ENCODE measurements at regions not wholly inside any gene's neighbourhood (a gene's known extent, or its start where the extent isn't known, plus 50 kb on each side); places are given as distances from the start of the nearest gene placed in this dataset.

GRCh38 chr4:130044788-130045531, 949.0 kb downstream of the C4orf33 start:
- ATAC-seq (ENCODE audit: insufficient read depth, low FRiP score) = no peak
- DNase-seq = no peak
- Histone ChIP-seq H3K27ac (ENCODE audit: low read depth in 1 of 2, low read length in 1 of 2) (no peak overlapping the region), H3K36me3 (ENCODE audit: control insufficient read depth in 4 of 4, insufficient read depth in 4 of 4, low read length in 4 of 4) (no peaks in the 10 kb centered on the region), H3K9ac (ENCODE audit: insufficient read depth in 1 of 2, low read length in 2 of 2) (no peak overlapping the region), H3K4me1 (ENCODE audit: control insufficient read depth in 5 of 5, insufficient read depth in 5 of 5, low read length in 5 of 5) (no peaks in the 10 kb centered on the region), H3K4me3 (no peak overlapping the region), H3K9me3 (ENCODE audit: control insufficient read depth in 4 of 4, insufficient read depth in 3 of 4, low read length in 3 of 4) (no peaks in the 10 kb centered on the region), H3K27me3 (ENCODE audit: control insufficient read depth in 3 of 3, insufficient read depth in 3 of 3, low read length in 2 of 3) (no peaks in the 10 kb centered on the region)
- TF ChIP-seq CTCF (IDR thresholded peaks at IDR 0.05; ENCODE audit: control extremely low read depth, extremely low read depth) = no peak
- WGBS, 2 donors = 82 to 84% methylated on average over 3 of the region's 3 CpGs

- no peak overlapping the region for H3K27ac ChIP-seq (ENCODE audit: low read depth in 1 of 2, low read length in 1 of 2)
- WGBS, 2 donors = 52 to 54% methylated on average over 2 of the region's 2 CpGs
- H3K4me3 ChIP-seq = no peak overlapping the region
- peaks cover 0 to 4% (median 2%) of the 10 kb centered on the region in 4 donors for H3K9me3 ChIP-seq (ENCODE audit: control insufficient read depth in 4 of 4, insufficient read depth in 3 of 4, low read length in 3 of 4)
- no peak for DNase-seq
- H3K36me3 ChIP-seq (ENCODE audit: control insufficient read depth in 4 of 4, insufficient read depth in 4 of 4, low read length in 4 of 4) = no peaks in the 10 kb centered on the region
- H3K9ac ChIP-seq (ENCODE audit: insufficient read depth in 1 of 2, low read length in 2 of 2) = no peak overlapping the region
- no peaks in the 10 kb centered on the region for H3K4me1 ChIP-seq (ENCODE audit: control insufficient read depth in 5 of 5, insufficient read depth in 5 of 5, low read length in 5 of 5)
- ATAC-seq (ENCODE audit: insufficient read depth, low FRiP score) = no peak
- TF ChIP-seq CTCF (IDR thresholded peaks at IDR 0.05; ENCODE audit: control extremely low read depth, extremely low read depth) = no peak
- no peaks in the 10 kb centered on the region for H3K27me3 ChIP-seq (ENCODE audit: control insufficient read depth in 3 of 3, insufficient read depth in 3 of 3, low read length in 2 of 3)
Measured at GRCh38 chr4:130053723-130054122, 957.8 kb downstream of the C4orf33 start.

- Histone ChIP-seq H3K27ac (ENCODE audit: low read depth in 1 of 2, low read length in 1 of 2) (no peak overlapping the region), H3K9me3 (ENCODE audit: control insufficient read depth in 4 of 4, insufficient read depth in 3 of 4, low read length in 3 of 4) (peaks cover 0 to 4% (median 4%) of the 10 kb centered on the region in 4 donors), H3K9ac (ENCODE audit: insufficient read depth in 1 of 2, low read length in 2 of 2) (no peak overlapping the region), H3K36me3 (ENCODE audit: control insufficient read depth in 4 of 4, insufficient read depth in 4 of 4, low read length in 4 of 4) (no peaks in the 10 kb centered on the region), H3K4me1 (ENCODE audit: control insufficient read depth in 5 of 5, insufficient read depth in 5 of 5, low read length in 5 of 5) (no peaks in the 10 kb centered on the region), H3K27me3 (ENCODE audit: control insufficient read depth in 3 of 3, insufficient read depth in 3 of 3, low read length in 2 of 3) (no peaks in the 10 kb centered on the region), H3K4me3 (no peak overlapping the region)
- WGBS, 2 donors = 58 to 71% methylated on average over 1 of the region's 1 CpG
- ATAC-seq (ENCODE audit: insufficient read depth, low FRiP score) (no peak), DNase-seq (peak in 1 of 3 donors; percentile 3)
- TF ChIP-seq CTCF (IDR thresholded peaks at IDR 0.05; ENCODE audit: control extremely low read depth, extremely low read depth) = no peak
Measured at GRCh38 chr4:130054908-130055307, 959.0 kb downstream of the C4orf33 start.

- H3K9me3 ChIP-seq (ENCODE audit: control insufficient read depth in 4 of 4, insufficient read depth in 3 of 4, low read length in 3 of 4) = peaks cover 0 to 4% (median 3%) of the 10 kb centered on the region in 4 donors
- H3K36me3 ChIP-seq (ENCODE audit: control insufficient read depth in 4 of 4, insufficient read depth in 4 of 4, low read length in 4 of 4) = no peaks in the 10 kb centered on the region
- H3K4me1 ChIP-seq (ENCODE audit: control insufficient read depth in 5 of 5, insufficient read depth in 5 of 5, low read length in 5 of 5) = no peaks in the 10 kb centered on the region
- H3K9ac ChIP-seq (ENCODE audit: insufficient read depth in 1 of 2, low read length in 2 of 2) = no peak overlapping the region
- ATAC-seq (ENCODE audit: insufficient read depth, low FRiP score) (no peak), DNase-seq (no peak)
- no peak for TF ChIP-seq CTCF (IDR thresholded peaks at IDR 0.05; ENCODE audit: control extremely low read depth, extremely low read depth)
- WGBS, 2 donors = 74 to 87% methylated on average over 2 of the region's 2 CpGs
- H3K27ac ChIP-seq (ENCODE audit: low read depth in 1 of 2, low read length in 1 of 2) = no peak overlapping the region
- no peak overlapping the region for H3K4me3 ChIP-seq
- no peaks in the 10 kb centered on the region for H3K27me3 ChIP-seq (ENCODE audit: control insufficient read depth in 3 of 3, insufficient read depth in 3 of 3, low read length in 2 of 3)
Measured at GRCh38 chr4:130056286-130056685, 960.3 kb downstream of the C4orf33 start.

All from lung (tissue), 11 donors.